Inflammatory macrophage treated with lipopolysaccharide for 4 hours (primary cell): ENCODE measurements at regions not wholly inside any gene's neighbourhood (a gene's known extent, or its start where the extent isn't known, plus 50 kb on each side); places are given as distances from the start of the nearest gene placed in this dataset.

Experiments
- DNase-seq: peaks from one replicate; pipeline ENCODE4 v3.0.0-alpha.2; 2020

GRCh38 chrX:7216981-7217587 lies 69.1 kb upstream of the PUDP start:
- DNase-seq = no peak

DNA sequence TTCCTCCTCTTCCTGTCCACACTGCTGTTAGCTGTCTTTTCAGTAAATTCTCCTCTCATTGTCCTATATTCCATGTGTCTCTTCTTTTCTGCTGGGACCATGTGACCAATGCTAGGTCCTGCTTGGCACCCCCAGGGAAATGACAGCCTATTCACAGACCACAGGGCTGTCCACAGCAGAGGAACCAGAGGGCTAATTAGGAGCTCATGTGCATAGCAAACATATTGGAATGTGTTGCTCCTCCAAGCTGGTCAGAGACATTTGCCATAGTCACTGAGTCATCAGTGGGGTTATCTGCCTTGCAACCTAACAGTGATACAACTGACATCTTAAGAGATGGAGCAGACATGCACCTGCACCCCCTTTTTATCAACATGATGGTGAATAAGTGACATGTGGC lies 67.9 kb upstream of the PUDP start:
- DNase-seq = no peak

DNA sequence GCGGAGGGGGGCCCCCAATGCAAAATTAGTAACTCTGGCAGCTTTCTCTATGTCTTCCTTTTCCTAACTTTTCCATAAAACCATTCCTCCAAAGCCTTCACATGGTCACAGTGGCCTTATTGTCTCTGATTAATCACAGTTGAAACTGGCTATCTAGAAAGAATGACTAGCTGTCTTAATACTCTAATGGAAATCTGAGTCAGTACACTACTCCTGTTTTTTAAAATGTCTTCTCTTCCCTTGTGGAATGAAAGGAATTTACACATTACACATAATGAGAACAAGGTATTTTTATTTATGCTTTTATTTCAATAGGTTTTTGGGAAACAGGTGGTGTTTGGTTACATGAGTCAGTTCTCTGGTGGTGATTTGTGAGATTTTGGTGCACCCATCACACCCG lies 66.3 kb upstream of the PUDP start:
- no peak for DNase-seq

GRCh38 chrX:7205037-7205577 lies 57.2 kb upstream of the PUDP start:
- DNase-seq = no peak

- no peak for DNase-seq
Measured at GRCh38 chrX:7204619-7205018, 56.7 kb upstream of the PUDP start.

GRCh38 chrX:7202206-7202605 lies 54.3 kb upstream of the PUDP start:
- no peak for DNase-seq

DNA sequence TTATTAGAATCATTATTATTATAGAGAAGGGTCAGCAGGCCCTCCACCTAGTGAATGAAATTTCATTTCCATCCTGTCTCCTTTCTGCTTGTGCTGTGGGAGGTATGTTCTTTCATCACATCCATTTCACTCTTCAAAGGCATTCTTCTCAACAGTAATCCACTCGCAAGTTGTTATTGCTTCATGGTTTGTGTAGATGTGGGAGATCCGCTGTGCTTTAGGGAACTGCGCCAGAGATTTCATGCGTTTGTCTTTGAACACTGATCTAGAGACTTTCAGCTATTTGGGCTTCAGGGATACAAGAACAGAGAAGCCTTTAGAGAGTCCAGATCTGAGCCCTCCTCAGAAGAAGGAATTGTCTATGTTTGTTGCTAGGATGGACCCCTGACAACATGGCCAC lies 53.5 kb upstream of the PUDP start:
- DNase-seq = no peak

DNA sequence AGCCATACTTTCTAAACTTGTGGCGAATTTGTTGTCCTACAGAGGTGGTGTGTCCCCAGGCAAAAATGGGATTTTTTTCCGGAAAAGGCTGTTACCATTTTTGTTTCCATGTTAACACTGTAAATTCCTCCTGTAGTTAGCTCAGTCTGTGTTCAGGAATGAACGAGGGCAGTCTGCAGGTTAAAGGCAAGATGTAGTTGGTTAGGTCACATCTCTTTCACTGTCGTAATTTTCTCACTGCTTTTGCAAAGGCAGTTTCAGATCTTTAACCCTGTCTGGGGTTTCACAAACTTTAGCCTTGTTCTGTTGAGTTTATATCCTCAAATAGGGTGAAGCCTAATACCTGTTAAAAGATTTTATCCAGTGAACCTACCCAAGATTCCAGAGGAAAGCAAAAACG lies 50.5 kb upstream of the PUDP start:
- DNase-seq = no peak
